Ishikawa (cell line): ENCODE measurements at regions not wholly inside any gene's neighbourhood (a gene's known extent, or its start where the extent isn't known, plus 50 kb on each side); places are given as distances from the start of the nearest gene placed in this dataset.

Experiments
- EP300 ChIP-seq: IDR thresholded peaks from 2 replicates; pipeline ENCODE4 v1.6.1; 2012; ENCODE audit warnings: borderline replicate concordance
- TF ChIP-seq, protein P1 (sequence below): IDR thresholded peaks from 2 replicates; pipeline ENCODE4 v1.6.1; 2012; ENCODE audit warnings: low read depth, mild to moderate bottlenecking

DNA sequence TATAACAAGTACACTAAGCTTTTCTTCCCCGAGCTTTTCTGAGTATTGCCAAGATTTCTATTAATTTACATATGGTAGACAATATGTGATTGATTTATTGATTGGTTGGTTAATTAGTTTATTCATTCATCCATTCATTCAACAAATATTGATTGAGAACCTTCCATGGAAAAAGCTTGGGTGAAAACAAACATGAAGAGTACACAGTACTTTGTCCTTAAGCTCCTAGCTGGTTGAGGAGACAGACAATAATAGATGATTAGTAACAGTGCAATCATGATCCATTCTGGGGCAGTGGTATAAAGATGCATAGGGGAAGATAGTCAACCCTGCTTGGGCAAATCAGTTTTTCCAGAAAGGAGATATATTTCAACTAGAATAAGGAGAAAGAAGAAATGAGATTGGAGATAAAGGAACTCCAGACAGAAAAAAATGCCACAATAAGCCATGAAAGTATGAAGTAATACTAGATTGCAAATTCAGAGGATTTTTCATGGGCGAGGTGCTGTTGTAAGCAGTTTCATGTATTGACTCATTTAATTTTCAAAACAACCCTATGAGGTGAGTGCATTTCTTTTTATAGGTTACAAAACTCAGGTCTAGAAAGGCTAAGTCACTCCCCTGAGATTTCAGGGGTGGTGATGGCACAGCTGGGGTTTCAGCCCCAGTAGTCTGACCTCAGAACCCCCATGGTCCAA lies 129.5 kb downstream of the RND3 start:
- TF ChIP-seq EP300 = no peak
- TF ChIP-seq, protein P1, sequence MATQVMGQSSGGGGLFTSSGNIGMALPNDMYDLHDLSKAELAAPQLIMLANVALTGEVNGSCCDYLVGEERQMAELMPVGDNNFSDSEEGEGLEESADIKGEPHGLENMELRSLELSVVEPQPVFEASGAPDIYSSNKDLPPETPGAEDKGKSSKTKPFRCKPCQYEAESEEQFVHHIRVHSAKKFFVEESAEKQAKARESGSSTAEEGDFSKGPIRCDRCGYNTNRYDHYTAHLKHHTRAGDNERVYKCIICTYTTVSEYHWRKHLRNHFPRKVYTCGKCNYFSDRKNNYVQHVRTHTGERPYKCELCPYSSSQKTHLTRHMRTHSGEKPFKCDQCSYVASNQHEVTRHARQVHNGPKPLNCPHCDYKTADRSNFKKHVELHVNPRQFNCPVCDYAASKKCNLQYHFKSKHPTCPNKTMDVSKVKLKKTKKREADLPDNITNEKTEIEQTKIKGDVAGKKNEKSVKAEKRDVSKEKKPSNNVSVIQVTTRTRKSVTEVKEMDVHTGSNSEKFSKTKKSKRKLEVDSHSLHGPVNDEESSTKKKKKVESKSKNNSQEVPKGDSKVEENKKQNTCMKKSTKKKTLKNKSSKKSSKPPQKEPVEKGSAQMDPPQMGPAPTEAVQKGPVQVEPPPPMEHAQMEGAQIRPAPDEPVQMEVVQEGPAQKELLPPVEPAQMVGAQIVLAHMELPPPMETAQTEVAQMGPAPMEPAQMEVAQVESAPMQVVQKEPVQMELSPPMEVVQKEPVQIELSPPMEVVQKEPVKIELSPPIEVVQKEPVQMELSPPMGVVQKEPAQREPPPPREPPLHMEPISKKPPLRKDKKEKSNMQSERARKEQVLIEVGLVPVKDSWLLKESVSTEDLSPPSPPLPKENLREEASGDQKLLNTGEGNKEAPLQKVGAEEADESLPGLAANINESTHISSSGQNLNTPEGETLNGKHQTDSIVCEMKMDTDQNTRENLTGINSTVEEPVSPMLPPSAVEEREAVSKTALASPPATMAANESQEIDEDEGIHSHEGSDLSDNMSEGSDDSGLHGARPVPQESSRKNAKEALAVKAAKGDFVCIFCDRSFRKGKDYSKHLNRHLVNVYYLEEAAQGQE = no peak
